ACC112 (cell line): ENCODE measurements at regions not wholly inside any gene's neighbourhood (a gene's known extent, or its start where the extent isn't known, plus 50 kb on each side); places are given as distances from the start of the nearest gene placed in this dataset.

Source experiments
- H2AFZ ChIP-seq: fragments of 200-600 bp; sonication (generic); one replicate; pipeline ENCODE4 v1.6.0; 2017; ENCODE audit warnings: antibody characterized with exemption, low read length; ENCODE audit not compliant: unreplicated experiment
- H3K27ac ChIP-seq: fragments of 200-600 bp; sonication (generic); 2 replicates; pipeline ENCODE4 v1.5.1; 2014; ENCODE audit warnings: low read depth, mild to moderate bottlenecking, antibody characterized with exemption, low read length, moderate library complexity
- H3K27me3 ChIP-seq: fragments of 200-600 bp; sonication (generic); 2 replicates; pipeline ENCODE4 v1.6.1; 2014; ENCODE audit warnings: mild to moderate bottlenecking, antibody characterized with exemption, low read length, moderate library complexity, mixed read lengths; ENCODE audit not compliant: insufficient read depth
- H3K36me3 ChIP-seq: fragments of 200-600 bp; sonication (generic); 2 replicates; pipeline ENCODE4 v1.6.1; 2016; ENCODE audit warnings: mild to moderate bottlenecking, antibody characterized with exemption, low read length, moderate library complexity, mixed read lengths; ENCODE audit not compliant: insufficient read depth
- H3K4me1 ChIP-seq: fragments of 200-600 bp; sonication (generic); one replicate; pipeline ENCODE4 v1.6.1; 2016; ENCODE audit warnings: low read length, mixed read lengths; ENCODE audit not compliant: insufficient read depth, unreplicated experiment, control insufficient read depth
- H3K4me3 ChIP-seq: fragments of 200-600 bp; sonication (generic); 2 replicates; pipeline ENCODE4 v1.5.1; 2014; ENCODE audit warnings: mild to moderate bottlenecking, low read depth, low read length
- H3K79me2 ChIP-seq: fragments of 200-600 bp; sonication (generic); one replicate; pipeline ENCODE4 v1.6.0; 2016; ENCODE audit warnings: low read length; ENCODE audit not compliant: control insufficient read depth, unreplicated experiment, insufficient read depth

DNA sequence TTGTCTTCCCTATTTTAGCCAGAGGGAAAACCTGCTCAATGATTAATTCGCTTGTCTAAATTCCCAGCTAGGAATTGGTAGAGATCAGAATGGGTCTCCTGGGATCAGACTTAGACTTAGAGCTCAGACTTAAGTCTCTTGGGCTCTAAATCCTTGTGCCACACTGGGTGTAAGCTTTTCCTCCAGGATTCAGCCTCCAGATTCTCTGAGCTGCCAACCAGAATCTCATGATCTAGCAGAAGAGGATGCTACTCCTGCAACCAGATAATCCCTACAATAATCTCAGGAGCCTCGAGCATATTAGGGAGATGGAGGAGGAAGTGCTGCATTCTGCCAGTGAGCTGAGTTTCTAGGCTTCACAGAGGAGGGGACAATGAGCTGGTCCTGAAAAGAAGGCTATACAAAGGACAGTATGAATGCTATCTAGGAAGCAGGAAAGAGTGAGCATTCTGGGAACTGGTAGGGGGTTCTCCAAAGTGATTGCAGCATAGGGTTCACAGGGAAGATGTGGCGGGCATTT lies 211.6 kb upstream of the SESN3 start:
- Histone ChIP-seq H3K4me1 (no peaks in the 10 kb centered on the region), H3K27me3 (peaks cover 3% of the 10 kb centered on the region), H2AFZ (no peak overlapping the region), H3K4me3 (no peak overlapping the region), H3K36me3 (no peaks in the 10 kb centered on the region), H3K79me2 (no peaks in the 10 kb centered on the region), H3K27ac (no peak overlapping the region)

DNA sequence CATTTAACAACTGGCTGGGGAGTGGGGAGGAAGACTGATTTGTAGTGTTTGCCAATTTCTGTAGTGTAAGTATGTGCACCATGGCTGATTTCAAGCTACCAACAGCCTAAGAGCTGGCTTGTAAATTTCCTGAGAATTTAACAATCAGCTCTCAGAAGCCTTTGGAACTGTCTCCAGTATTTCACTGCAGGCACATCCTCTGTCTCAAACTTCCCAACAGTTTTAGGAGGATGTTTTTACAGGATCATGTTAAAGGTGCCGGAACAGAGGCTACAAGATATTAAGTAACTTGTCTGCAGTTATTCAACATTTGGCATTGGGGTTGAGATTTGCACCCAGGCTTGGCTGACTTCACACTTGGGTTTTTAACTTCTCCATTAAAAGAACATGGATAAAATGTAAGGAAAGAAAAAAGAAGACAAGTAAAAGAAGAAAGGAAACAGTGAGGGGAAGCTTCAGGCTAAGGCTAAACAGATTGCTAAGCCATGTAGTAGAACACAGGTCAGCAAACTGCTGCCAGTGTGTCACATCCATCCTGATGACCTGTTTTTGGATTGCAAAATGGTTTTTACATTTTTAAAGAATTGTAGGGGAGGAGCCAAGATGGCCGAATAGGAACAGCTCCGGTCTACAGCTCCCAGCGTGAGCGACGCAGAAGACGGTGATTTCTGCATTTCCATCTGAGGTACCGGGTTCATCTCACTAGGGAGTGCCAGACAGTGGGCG lies 204.8 kb upstream of the SESN3 start:
- Histone ChIP-seq H3K79me2 (no peaks in the 10 kb centered on the region), H3K27ac (no peak overlapping the region), H2AFZ (no peak overlapping the region), H3K36me3 (no peaks in the 10 kb centered on the region), H3K4me1 (no peaks in the 10 kb centered on the region), H3K4me3 (no peak overlapping the region), H3K27me3 (peaks cover 25% of the 10 kb centered on the region; the same call in 1 of the 2 replicates)

GRCh38 chr11:95435192-95435591 lies 204.2 kb upstream of the SESN3 start:
- no peaks in the 10 kb centered on the region for H3K4me1 ChIP-seq

DNA sequence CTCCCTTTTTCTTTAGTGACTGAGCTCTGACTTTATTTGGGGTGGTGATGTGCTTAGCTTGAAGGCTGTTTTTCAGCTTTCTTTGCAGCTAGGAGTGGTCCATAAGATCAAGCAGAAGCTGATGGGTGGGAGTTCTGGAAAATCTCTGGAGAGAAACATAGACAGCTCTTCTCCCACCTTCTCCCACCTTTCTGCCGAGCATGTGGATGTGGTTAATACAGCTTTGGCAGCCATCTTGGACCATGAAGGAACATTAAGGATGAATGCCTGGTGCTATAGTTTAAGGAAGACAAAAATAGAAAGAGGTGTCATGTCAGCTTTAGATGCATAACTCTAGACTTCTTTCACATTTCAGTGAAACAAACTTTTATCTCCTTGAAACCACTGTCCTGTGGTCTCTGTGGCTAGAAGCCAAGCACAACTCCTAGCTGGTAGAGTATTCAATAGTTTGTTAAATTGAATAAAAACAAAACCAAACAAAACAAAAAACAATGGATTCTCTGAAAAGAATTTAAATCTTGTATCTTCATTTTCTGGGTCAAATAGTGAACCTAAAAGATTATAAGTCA lies 203.6 kb upstream of the SESN3 start:
- Histone ChIP-seq H3K27me3 (peaks cover 35% of the 10 kb centered on the region), H2AFZ (no peak overlapping the region), H3K4me3 (no peak overlapping the region), H3K4me1 (no peaks in the 10 kb centered on the region), H3K36me3 (no peaks in the 10 kb centered on the region), H3K27ac (no peak overlapping the region), H3K79me2 (no peaks in the 10 kb centered on the region)

More at GRCh38 chr11:95435192-95435591, 204.2 kb upstream of the SESN3 start:
- H3K79me2 ChIP-seq, result no peaks in the 10 kb centered on the region
- H2AFZ ChIP-seq, result no peak overlapping the region
- H3K36me3 ChIP-seq, result no peaks in the 10 kb centered on the region
- H3K4me3 ChIP-seq, result no peak overlapping the region
- peaks cover 29% of the 10 kb centered on the region; the same call in 1 of the 2 replicates for H3K27me3 ChIP-seq
- no peak overlapping the region for H3K27ac ChIP-seq

DNA sequence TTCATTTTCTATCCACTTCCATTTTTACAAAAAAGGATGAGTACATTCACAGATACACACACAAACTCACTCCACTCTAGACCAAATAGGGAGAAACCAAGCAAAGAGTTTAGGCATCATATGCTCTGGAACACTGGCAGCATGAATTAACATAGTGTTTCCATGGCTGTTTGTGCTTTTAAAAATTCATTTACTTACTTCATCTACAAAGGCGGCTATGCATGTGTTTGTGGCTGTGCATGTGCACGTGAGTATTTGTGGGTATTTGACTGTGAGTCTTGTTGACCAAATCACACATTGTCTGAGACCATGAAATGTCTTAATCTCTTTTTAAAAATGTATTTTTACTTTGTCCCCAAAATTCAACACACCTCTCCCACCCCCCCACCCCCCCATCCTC lies 203.0 kb upstream of the SESN3 start:
- H3K4me3 ChIP-seq, result no peak overlapping the region
- no peaks in the 10 kb centered on the region for H3K4me1 ChIP-seq
- H3K27me3 ChIP-seq, result peaks cover 40% of the 10 kb centered on the region
- H2AFZ ChIP-seq, result no peak overlapping the region
- no peaks in the 10 kb centered on the region for H3K36me3 ChIP-seq
- no peak overlapping the region for H3K27ac ChIP-seq
- no peaks in the 10 kb centered on the region for H3K79me2 ChIP-seq

DNA sequence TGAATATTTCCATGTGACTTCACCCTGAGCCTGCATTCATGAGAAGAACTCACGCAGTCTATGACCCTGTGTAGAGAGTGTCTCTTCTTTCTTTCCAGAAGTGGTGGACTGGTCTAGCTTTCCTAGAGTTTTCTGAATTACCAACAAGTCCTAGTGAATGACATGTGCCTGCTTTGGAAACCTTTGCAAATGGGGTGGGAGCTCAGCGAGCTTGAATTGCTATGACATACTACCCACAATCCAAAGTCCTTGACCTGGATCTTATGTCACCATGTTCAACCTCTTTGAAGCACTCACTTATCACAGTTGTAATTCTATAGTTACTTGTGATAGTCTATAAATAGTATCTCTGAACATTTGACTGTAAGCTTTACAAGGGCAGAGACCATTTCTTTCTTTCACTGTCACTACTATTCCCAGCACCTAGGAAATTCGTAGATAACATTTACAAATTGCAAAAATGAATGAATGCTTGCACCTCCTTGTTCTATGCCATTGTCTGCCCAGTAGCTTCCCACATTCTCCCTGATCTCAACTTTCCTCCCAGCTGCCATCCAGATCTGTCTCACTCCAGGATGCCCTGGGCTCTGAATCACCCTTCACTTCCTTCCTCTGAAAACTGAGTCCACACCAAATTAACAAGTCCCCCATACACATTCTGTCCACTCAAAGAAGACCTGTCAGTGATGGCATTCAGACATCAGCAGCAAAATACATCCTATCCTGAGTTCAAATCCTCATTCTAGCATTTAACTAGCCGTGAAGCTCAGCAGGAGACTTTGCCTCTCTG lies 201.9 kb upstream of the SESN3 start:
- H3K4me3 ChIP-seq, result no peak overlapping the region
- no peak overlapping the region for H3K27ac ChIP-seq
- H3K27me3 ChIP-seq, result peaks cover 43% of the 10 kb centered on the region
- H2AFZ ChIP-seq, result no peak overlapping the region
- H3K36me3 ChIP-seq, result no peaks in the 10 kb centered on the region
- H3K79me2 ChIP-seq, result no peaks in the 10 kb centered on the region
- H3K4me1 ChIP-seq, result no peaks in the 10 kb centered on the region

DNA sequence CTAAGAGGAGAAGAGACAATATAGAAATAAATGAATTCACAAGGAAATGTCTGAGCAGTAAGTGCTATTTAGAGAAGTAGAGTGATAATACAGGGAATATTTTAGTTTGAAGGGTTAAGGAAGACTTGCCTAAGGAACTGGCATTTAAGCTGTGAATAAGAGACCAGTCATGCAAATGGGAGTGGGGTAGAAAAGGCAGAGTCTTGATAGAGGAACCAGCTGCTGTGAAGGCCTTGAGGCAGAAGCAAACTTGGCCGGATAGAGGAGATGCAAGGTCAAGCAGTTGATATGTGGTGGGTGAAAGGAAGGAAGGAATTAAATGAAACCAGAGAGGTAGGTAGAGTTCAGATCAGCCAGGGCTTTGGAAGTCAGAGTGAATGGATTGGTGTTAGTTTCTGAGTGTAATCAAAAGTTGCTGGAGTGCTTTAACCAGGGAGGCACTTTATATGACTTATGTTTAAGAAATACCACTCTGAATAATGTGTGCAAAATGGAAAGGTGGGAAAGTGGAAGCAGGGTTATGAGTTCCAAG lies 198.4 kb upstream of the SESN3 start:
- Histone ChIP-seq H3K27me3 (peaks cover 60% of the 10 kb centered on the region), H3K36me3 (no peaks in the 10 kb centered on the region)

DNA sequence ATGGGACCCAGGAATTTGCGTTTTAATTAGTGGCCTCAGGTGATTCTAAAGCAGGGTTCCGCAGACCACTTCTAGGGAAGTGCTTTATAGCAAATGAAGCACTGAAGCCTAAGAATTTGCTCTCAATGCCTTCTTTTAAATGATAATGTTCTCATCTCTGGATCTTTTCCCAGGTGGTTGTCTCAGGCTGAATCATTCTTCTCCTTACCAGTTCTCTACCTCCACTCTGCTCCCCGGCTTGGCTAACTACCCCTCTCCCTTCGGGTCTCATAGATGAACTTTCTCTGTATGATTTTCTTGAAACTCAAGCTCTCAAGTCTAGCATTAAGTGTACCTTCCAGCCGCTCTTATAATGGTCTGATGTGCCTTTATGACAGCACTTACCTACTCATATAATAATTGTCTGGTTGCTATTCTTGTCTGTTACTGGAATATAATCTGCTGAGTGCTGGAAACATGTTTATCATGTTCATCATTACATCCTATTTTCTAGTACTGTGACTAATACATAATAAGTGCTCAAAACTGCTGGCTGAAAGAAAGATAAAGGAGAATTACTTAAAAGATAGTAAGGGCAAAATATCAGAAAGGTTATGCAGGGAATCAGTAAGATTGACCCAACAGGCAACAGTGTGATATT lies 195.9 kb upstream of the SESN3 start:
- Histone ChIP-seq H3K27me3 (peaks cover 66% of the 10 kb centered on the region), H3K27ac (no peak overlapping the region), H3K4me1 (no peaks in the 10 kb centered on the region), H2AFZ (no peak overlapping the region), H3K4me3 (no peak overlapping the region), H3K36me3 (no peaks in the 10 kb centered on the region), H3K79me2 (no peaks in the 10 kb centered on the region)

More for the DNA sequence above, 198.4 kb upstream of the SESN3 start:
- H3K79me2 ChIP-seq, result no peaks in the 10 kb centered on the region
- H3K4me3 ChIP-seq, result no peak overlapping the region
- H3K27ac ChIP-seq, result no peak overlapping the region
- H2AFZ ChIP-seq, result no peak overlapping the region
- H3K4me1 ChIP-seq, result no peaks in the 10 kb centered on the region

- Histone ChIP-seq H3K27me3 (peaks cover 15% of the 10 kb centered on the region), H3K27ac (no peak overlapping the region)
These were observed 188.9 kb upstream of the SESN3 start for GRCh38 chr11:95419915-95420314.

GRCh38 chr11:95418916-95419315 lies 187.9 kb upstream of the SESN3 start:
- Histone ChIP-seq H3K79me2 (no peaks in the 10 kb centered on the region), H3K4me1 (no peaks in the 10 kb centered on the region), H3K27me3 (peaks cover 15% of the 10 kb centered on the region; the same call in 1 of the 2 replicates), H3K4me3 (no peak overlapping the region), H3K36me3 (no peaks in the 10 kb centered on the region), H2AFZ (no peak overlapping the region), H3K27ac (no peak overlapping the region)

More at GRCh38 chr11:95419915-95420314, 188.9 kb upstream of the SESN3 start:
- Histone ChIP-seq H3K4me3 (no peak overlapping the region), H3K79me2 (no peaks in the 10 kb centered on the region), H2AFZ (no peak overlapping the region), H3K4me1 (no peaks in the 10 kb centered on the region), H3K36me3 (no peaks in the 10 kb centered on the region)
